Sigmoid colon (tissue), 6 donors: ENCODE measurements at regions not wholly inside any gene's neighbourhood (a gene's known extent, or its start where the extent isn't known, plus 50 kb on each side); places are given as distances from the start of the nearest gene placed in this dataset.

ENCODE experiments used
- DNase-seq: peaks from one replicate; pipeline ENCODE4 v3.0.0-alpha.2; 2019
- H3K27ac ChIP-seq, 4 donors: fragments of 200-600 bp; sonication (generic); one replicate each; pipeline ENCODE4 v1.5.1; 2016 to 2019; ENCODE audit warnings: mild to moderate bottlenecking in 1 of 4
- H3K27me3 ChIP-seq, 3 donors: fragments of 200-600 bp; sonication (generic); one replicate each; pipeline ENCODE4 v1.5.1; 2019; ENCODE audit warnings: mild to moderate bottlenecking in 1 of 3
- H3K36me3 ChIP-seq, 4 donors: fragments of 200-600 bp; sonication (generic); one replicate each; pipeline ENCODE4 v1.5.1; 2016 to 2019
- H3K4me1 ChIP-seq, 4 donors: fragments of 200-600 bp; sonication (generic); one replicate each; pipeline ENCODE4 v1.5.1; 2017 to 2019
- H3K4me3 ChIP-seq, 4 donors: fragments of 200-600 bp; sonication (generic); one replicate each; pipeline ENCODE4 v1.5.1; 2017 to 2019; ENCODE audit warnings: mild to moderate bottlenecking in 2 of 4, moderate library complexity in 1 of 4
- H3K9me3 ChIP-seq, 4 donors: fragments of 200-600 bp in 3 of 4; sonication (generic) in 3 of 4; one replicate each; pipeline versions ENCODE4 v1.5.1 to v1.6.1; 2013 to 2019
- EP300 ChIP-seq, 4 donors: sonication (generic); formaldehyde crosslinking; IDR thresholded peaks; one replicate each; pipeline ENCODE4 v1.6.1; 2017; ENCODE audit warnings: antibody characterized with exemption in 4 of 4
- POLR2A ChIP-seq, 2 donors: fragments of 450-650 bp; IDR thresholded peaks; one replicate each; pipeline ENCODE4 v1.6.1; 2016; ENCODE audit warnings: antibody characterized with exemption in 2 of 2, mild to moderate bottlenecking in 2 of 2, moderate library complexity in 2 of 2
- POLR2AphosphoS5 ChIP-seq, 4 donors: sonication (generic); formaldehyde crosslinking; IDR thresholded peaks; one replicate each; pipeline ENCODE4 v1.6.1; 2017; ENCODE audit warnings: antibody characterized with exemption in 4 of 4
- WGBS, 2 donors: extraction: QIAGEN DNeasy Blood & Tissue Kit; methylation state at CpG; one replicate each; pipeline ENCODE4 v1.1.7; 2013; 5-methylcytosine and 5-hydroxymethylcytosine counted together
- intact Hi-C: fragments of 100-400 bp; cut with DNase I; formaldehyde crosslinking; loops from one replicate; pipeline ENCODE4 v1.15.1; 2023
- TF ChIP-seq, protein P1 (sequence below), 4 experiments: fragments of 450-650 bp in 3 of 4; fragments of 200-600 bp in 1 of 4; IDR thresholded peaks; one replicate each; pipeline ENCODE4 v1.5.1; 2016 to 2019; ENCODE audit warnings: antibody characterized with exemption in 4 of 4, mild to moderate bottlenecking in 3 of 4, moderate library complexity in 2 of 4
- donor health status: healthy with polysubstance abuse.
- donor health status: healthy.

GRCh38 chr5:167511276-167511675 lies 780.2 kb upstream of the WWC1 start:
- Histone ChIP-seq H3K36me3 (no peaks in the 10 kb centered on the region), H3K27me3 (no peaks in the 10 kb centered on the region), H3K4me3 (no peak overlapping the region), H3K9me3 (peaks cover 0 to 2% (median 0%) of the 10 kb centered on the region in 4 donors), H3K27ac (no peak overlapping the region), H3K4me1 (no peaks in the 10 kb centered on the region)
- intact Hi-C loops = no loop called here
- 25 to 37% methylated on average over 1 of the region's 1 CpG for WGBS, 2 donors
- TF ChIP-seq POLR2A (IDR thresholded peaks at IDR 0.05) (no peak), POLR2AphosphoS5 (IDR thresholded peaks at IDR 0.05) (no peak)
- no peak for DNase-seq

DNA sequence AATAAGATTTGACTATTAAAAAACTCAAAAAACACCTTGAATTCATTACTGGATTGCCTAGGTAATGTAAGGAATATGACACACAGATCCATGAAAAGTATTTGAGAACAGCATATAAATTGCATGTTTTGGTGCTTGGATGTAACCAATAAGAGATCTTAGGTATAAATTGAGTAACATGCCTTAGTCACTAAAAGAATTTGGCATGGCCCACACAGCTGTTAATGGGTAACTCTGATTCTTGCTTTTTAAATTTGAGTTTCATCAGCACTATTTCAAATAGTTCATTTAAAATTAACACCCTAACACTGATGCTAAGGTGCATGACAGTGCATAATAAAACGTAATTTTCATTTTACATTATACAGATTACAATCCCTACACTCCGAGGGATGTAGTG lies 779.3 kb upstream of the WWC1 start:
- no peak for DNase-seq
- TF ChIP-seq POLR2A (IDR thresholded peaks at IDR 0.05) = no peak
- TF ChIP-seq POLR2AphosphoS5 (IDR thresholded peaks at IDR 0.05) = no peak
- TF ChIP-seq, protein P1, sequence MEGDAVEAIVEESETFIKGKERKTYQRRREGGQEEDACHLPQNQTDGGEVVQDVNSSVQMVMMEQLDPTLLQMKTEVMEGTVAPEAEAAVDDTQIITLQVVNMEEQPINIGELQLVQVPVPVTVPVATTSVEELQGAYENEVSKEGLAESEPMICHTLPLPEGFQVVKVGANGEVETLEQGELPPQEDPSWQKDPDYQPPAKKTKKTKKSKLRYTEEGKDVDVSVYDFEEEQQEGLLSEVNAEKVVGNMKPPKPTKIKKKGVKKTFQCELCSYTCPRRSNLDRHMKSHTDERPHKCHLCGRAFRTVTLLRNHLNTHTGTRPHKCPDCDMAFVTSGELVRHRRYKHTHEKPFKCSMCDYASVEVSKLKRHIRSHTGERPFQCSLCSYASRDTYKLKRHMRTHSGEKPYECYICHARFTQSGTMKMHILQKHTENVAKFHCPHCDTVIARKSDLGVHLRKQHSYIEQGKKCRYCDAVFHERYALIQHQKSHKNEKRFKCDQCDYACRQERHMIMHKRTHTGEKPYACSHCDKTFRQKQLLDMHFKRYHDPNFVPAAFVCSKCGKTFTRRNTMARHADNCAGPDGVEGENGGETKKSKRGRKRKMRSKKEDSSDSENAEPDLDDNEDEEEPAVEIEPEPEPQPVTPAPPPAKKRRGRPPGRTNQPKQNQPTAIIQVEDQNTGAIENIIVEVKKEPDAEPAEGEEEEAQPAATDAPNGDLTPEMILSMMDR (IDR thresholded peaks at IDR 0.05) = no peak
- no peak for TF ChIP-seq EP300 (IDR thresholded peaks at IDR 0.05)
- Histone ChIP-seq H3K4me1 (no peaks in the 10 kb centered on the region), H3K27ac (no peak overlapping the region), H3K4me3 (no peak overlapping the region), H3K36me3 (no peaks in the 10 kb centered on the region), H3K27me3 (no peaks in the 10 kb centered on the region), H3K9me3 (peaks cover 0 to 2% (median 0%) of the 10 kb centered on the region in 4 donors)
- 55 to 69% methylated on average over 2 of the region's 2 CpGs for WGBS, 2 donors
- intact Hi-C loops = no loop called here

DNA sequence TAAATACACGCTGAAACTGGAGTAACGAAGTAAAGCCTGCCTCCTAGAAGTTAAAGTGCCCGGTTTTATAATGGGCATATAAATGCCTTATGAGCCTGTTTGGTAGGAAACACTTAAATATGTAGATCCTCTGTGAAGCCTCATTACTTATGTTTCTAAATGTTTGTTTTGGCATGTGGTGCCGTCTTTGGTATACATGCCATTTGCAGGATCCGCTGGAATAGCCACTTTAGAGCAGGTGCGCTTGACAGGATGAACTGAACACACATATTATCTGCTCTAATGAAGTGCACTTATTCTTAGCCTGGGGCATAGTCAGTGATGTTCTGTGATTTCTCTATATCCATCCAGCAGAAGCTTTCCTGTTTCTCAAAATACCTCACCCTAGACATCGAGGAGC lies 778.1 kb upstream of the WWC1 start:
- H3K27ac ChIP-seq = no peak overlapping the region
- intact Hi-C loops = no loop called here
- no peak for TF ChIP-seq POLR2AphosphoS5 (IDR thresholded peaks at IDR 0.05)
- TF ChIP-seq, protein P1 (IDR thresholded peaks at IDR 0.05) = no peak
- no peak for TF ChIP-seq EP300 (IDR thresholded peaks at IDR 0.05)
- no peak for TF ChIP-seq POLR2A (IDR thresholded peaks at IDR 0.05)
- no peak for DNase-seq
- no peaks in the 10 kb centered on the region for H3K27me3 ChIP-seq
- H3K9me3 ChIP-seq = peaks cover 0 to 2% (median 0%) of the 10 kb centered on the region in 4 donors
- H3K4me3 ChIP-seq = no peak overlapping the region
- no peaks in the 10 kb centered on the region for H3K4me1 ChIP-seq
- 49 to 69% methylated on average over 7 of the region's 7 CpGs for WGBS, 2 donors
- H3K36me3 ChIP-seq = no peaks in the 10 kb centered on the region

- Histone ChIP-seq H3K4me3 (no peak overlapping the region), H3K4me1 (no peaks in the 10 kb centered on the region), H3K27ac (no peak overlapping the region), H3K9me3 (peaks cover 0 to 2% (median 0%) of the 10 kb centered on the region in 4 donors), H3K36me3 (no peaks in the 10 kb centered on the region), H3K27me3 (no peaks in the 10 kb centered on the region)
- no peak for DNase-seq
- 86 to 88% methylated on average over 2 of the region's 2 CpGs for WGBS, 2 donors
- intact Hi-C loops = no loop called here
- TF ChIP-seq POLR2AphosphoS5 (IDR thresholded peaks at IDR 0.05) = no peak
- TF ChIP-seq EP300 (IDR thresholded peaks at IDR 0.05) = no peak
- TF ChIP-seq, protein P1 (IDR thresholded peaks at IDR 0.05) = no peak
These were observed 777.0 kb upstream of the WWC1 start for GRCh38 chr5:167514461-167514860.

DNA sequence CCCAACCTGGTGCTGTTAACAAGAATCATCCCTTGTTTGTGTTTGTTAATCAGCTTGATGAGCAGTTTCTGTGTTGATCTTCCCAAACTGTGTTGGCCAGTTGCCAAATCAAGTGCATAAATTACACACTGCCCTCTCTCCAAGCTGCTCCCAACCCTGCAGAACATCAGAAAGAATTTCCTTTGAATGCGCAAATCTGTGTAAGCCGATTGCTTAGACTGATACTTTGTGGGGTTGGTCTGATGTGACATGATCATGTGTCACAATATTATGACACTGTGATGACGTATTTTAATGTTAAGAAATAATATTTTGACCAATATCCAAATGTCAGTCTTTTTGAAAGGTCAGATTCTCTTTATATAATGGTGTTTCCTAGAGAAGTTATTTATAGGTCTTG lies 766.4 kb upstream of the WWC1 start:
- H3K9me3 ChIP-seq = no peaks in the 10 kb centered on the region
- WGBS, 2 donors = 65 to 72% methylated on average over 3 of the region's 3 CpGs

DNA sequence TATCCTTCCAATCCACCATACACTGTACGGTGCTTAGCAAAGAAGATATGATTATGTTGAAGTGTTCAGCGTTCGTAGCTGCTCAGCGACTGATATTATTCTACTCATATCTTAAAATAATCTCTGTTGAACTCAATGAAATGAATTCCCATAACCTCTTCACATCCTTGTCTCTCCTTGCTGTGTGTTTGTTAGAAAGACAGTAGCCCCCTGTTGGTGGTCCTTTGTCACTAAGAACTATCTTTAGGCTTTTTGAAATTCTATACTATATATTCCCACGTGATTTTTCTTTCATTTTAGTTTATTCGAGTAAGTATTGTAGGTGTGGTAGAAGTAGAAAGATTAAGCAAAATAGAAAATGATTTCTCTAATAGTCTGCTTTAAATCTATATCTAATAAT lies 762.8 kb upstream of the WWC1 start:
- intact Hi-C loops = no loop called here
- Histone ChIP-seq H3K4me1 (no peaks in the 10 kb centered on the region), H3K9me3 (no peaks in the 10 kb centered on the region), H3K27ac (no peak overlapping the region), H3K4me3 (no peak overlapping the region), H3K27me3 (no peaks in the 10 kb centered on the region), H3K36me3 (no peaks in the 10 kb centered on the region)
- no peak for DNase-seq
- 79 to 83% methylated on average over 6 of the region's 6 CpGs for WGBS, 2 donors
- no peak for TF ChIP-seq EP300 (IDR thresholded peaks at IDR 0.05)
- TF ChIP-seq POLR2A (IDR thresholded peaks at IDR 0.05) = no peak
- TF ChIP-seq POLR2AphosphoS5 (IDR thresholded peaks at IDR 0.05) = no peak
- TF ChIP-seq, protein P1 (IDR thresholded peaks at IDR 0.05) = no peak

More for the DNA sequence above, 766.4 kb upstream of the WWC1 start:
- H3K27ac ChIP-seq = no peak overlapping the region
- no peak for TF ChIP-seq POLR2A (IDR thresholded peaks at IDR 0.05)
- H3K27me3 ChIP-seq = no peaks in the 10 kb centered on the region
- no peak for DNase-seq
- H3K4me1 ChIP-seq = no peaks in the 10 kb centered on the region
- H3K4me3 ChIP-seq = no peak overlapping the region
- intact Hi-C loops = no loop called here
- H3K36me3 ChIP-seq = no peaks in the 10 kb centered on the region
